Keratinocyte (primary cell): ENCODE measurements at regions not wholly inside any gene's neighbourhood (a gene's known extent, or its start where the extent isn't known, plus 50 kb on each side); places are given as distances from the start of the nearest gene placed in this dataset.

Source experiments
- DNase-seq: peaks from one replicate; pipeline ENCODE4 v3.0.0-alpha.2; 2011; ENCODE audit warnings: low read depth, missing footprints, low spot score
- FAIRE-seq: peaks from 2 replicates; lab custom pipeline; 2011; peaks lifted over from hg19 to GRCh38; lab: Jason Lieb, UNC
- H2AFZ ChIP-seq: 2 replicates; pipeline ENCODE4 v1.6.0; 2012; ENCODE audit warnings: low read length, control low read depth, inconsistent platforms; ENCODE audit not compliant: control insufficient read depth
- H3K27ac ChIP-seq: 2 replicates; pipeline ENCODE4 v1.5.1; 2011; ENCODE audit warnings: low read length; ENCODE audit not compliant: control insufficient read depth, insufficient read depth
- H3K27me3 ChIP-seq: 3 replicates; pipeline ENCODE4 v1.6.0; 2011; ENCODE audit warnings: low read length; ENCODE audit not compliant: control insufficient read depth, insufficient read depth; ENCODE audit errors: extremely low read depth
- H3K36me3 ChIP-seq, 2 experiments: 2 replicates in 1 of 2; 3 replicates in 1 of 2; pipeline ENCODE4 v1.5.1; 2011; ENCODE audit warnings: low read length in 2 of 2, mild to moderate bottlenecking in 1 of 2; ENCODE audit not compliant: control insufficient read depth in 2 of 2, insufficient read depth in 2 of 2; ENCODE audit errors: extremely low read depth in 1 of 2
- H3K4me1 ChIP-seq: 3 replicates; pipeline ENCODE4 v1.5.1; 2011; ENCODE audit warnings: low read length; ENCODE audit not compliant: control insufficient read depth, insufficient read depth; ENCODE audit errors: extremely low read depth
- H3K4me2 ChIP-seq: 3 replicates; pipeline ENCODE4 v1.6.0; 2011; ENCODE audit warnings: low read depth, low read length; ENCODE audit not compliant: control insufficient read depth, insufficient read depth; ENCODE audit errors: extremely low read depth
- H3K4me3 ChIP-seq, 3 experiments: fragments of 200-600 bp in 1 of 3; sonication (generic) in 1 of 3; 2 replicates in 2 of 3; 3 replicates in 1 of 3; pipeline ENCODE4 v1.5.1; 2011 to 2016; ENCODE audit warnings: low read length in 3 of 3, mild to moderate bottlenecking in 3 of 3, control low read depth in 2 of 3, inconsistent platforms in 1 of 3, low read depth in 1 of 3, mixed read lengths in 1 of 3, mixed run types in 1 of 3, moderate library complexity in 1 of 3; ENCODE audit not compliant: control insufficient read depth in 2 of 3, insufficient read depth in 2 of 3; ENCODE audit errors: extremely low read depth in 1 of 3
- H3K79me2 ChIP-seq: 2 replicates; pipeline ENCODE4 v1.6.0; 2012; ENCODE audit warnings: low read length; ENCODE audit not compliant: control insufficient read depth, insufficient read depth
- H3K9ac ChIP-seq: 3 replicates; pipeline ENCODE4 v1.6.0; 2011; ENCODE audit warnings: low read length; ENCODE audit not compliant: control insufficient read depth, insufficient read depth; ENCODE audit errors: extremely low read depth
- H3K9me1 ChIP-seq: 3 replicates; pipeline ENCODE4 v1.6.0; 2011; ENCODE audit warnings: low read length; ENCODE audit not compliant: control insufficient read depth, insufficient read depth; ENCODE audit errors: extremely low read depth
- H3K9me3 ChIP-seq: 2 replicates; pipeline ENCODE4 v1.5.1; 2012; ENCODE audit warnings: low read depth, low read length; ENCODE audit not compliant: control insufficient read depth
- H4K20me1 ChIP-seq: 3 replicates; pipeline ENCODE4 v1.6.0; 2011; ENCODE audit warnings: low read length; ENCODE audit not compliant: control insufficient read depth, insufficient read depth; ENCODE audit errors: extremely low read depth
- EZH2 ChIP-seq: IDR thresholded peaks from one replicate; pipeline ENCODE4 v1.6.1; 2012; ENCODE audit warnings: inconsistent platforms, mild to moderate bottlenecking, low read length, moderate library complexity
- dilution Hi-C: fragments of 300-500 bp; cut with MboI; formaldehyde crosslinking; loops from one replicate; pipeline ENCODE4 v1.7.0; 2020; ENCODE audit warnings: low sequenced_read_pairs; ENCODE audit not compliant: extremely low pct_ligation_motif_present
- TF ChIP-seq, protein P1 (sequence below), 3 experiments: IDR thresholded peaks in 1 of 3; conservative IDR thresholded peaks in 1 of 3; optimal IDR thresholded peaks in 1 of 3; 2 replicates in 2 of 3; 3 replicates in 1 of 3; pipeline versions ENCODE3 to v1.5.1; 2011; ENCODE audit warnings: low read length in 3 of 3, mild to moderate bottlenecking in 3 of 3, moderate library complexity in 2 of 3, control low read depth in 1 of 3, inconsistent platforms in 1 of 3; ENCODE audit not compliant: insufficient read depth in 2 of 3; ENCODE audit errors: extremely low read depth in 1 of 3

DNA sequence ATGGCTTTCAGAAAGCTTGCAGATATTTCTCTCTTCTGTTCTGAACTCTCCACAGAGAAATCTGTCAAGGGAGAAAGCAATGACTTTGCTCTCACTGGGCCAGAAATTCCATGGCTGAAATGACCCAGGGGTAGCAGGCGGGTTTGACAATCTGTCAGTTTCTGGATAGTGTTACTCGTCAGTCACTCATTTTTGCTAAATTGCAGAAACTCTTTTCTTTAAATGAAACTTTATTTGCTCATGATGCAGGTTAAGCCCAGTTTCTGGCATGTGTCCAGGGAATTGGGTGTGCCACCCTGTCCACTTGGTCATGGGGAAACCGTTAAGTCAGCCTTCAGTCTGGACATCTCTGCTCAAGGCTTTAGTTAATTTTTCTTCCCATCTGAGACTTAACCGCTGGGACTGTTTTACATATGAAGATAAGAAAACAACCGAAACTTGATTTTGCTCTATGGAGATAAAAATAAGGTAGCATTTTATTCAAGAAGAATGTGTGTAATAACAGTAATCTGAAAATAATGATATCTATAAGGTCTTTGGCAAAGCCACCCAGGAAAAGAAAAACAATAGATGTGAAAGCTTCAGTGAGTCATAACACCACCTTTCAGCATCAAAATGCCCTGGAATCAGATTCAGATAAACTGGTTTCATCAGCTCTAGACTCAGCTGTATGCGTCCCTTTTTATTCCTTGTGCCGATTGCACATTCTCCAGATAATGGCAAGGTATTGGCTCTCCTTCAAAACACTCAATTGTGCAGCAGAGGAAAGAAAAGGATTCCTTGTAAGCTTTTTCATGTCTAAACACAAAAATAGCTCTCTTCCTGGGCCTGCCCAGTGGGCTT is 308.3 kb downstream of the ZSWIM6 start:
- TF ChIP-seq, protein P1, sequence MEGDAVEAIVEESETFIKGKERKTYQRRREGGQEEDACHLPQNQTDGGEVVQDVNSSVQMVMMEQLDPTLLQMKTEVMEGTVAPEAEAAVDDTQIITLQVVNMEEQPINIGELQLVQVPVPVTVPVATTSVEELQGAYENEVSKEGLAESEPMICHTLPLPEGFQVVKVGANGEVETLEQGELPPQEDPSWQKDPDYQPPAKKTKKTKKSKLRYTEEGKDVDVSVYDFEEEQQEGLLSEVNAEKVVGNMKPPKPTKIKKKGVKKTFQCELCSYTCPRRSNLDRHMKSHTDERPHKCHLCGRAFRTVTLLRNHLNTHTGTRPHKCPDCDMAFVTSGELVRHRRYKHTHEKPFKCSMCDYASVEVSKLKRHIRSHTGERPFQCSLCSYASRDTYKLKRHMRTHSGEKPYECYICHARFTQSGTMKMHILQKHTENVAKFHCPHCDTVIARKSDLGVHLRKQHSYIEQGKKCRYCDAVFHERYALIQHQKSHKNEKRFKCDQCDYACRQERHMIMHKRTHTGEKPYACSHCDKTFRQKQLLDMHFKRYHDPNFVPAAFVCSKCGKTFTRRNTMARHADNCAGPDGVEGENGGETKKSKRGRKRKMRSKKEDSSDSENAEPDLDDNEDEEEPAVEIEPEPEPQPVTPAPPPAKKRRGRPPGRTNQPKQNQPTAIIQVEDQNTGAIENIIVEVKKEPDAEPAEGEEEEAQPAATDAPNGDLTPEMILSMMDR (optimal IDR thresholded peaks at IDR 0.05 in 1 of 3, IDR thresholded peaks at IDR 0.05 in 1 of 3, conservative IDR thresholded peaks at IDR 0.05 in 1 of 3; ENCODE audit: extremely low read depth in 1 of 3, insufficient read depth in 2 of 3, low read length in 3 of 3) = no peak
- TF ChIP-seq EZH2 = no peak

GRCh38 chr5:61641748-61642565 is 309.9 kb downstream of the ZSWIM6 start:
- dilution Hi-C loops = no loop called here
- Histone ChIP-seq H3K9me1 (no peaks in the 10 kb centered on the region), H3K4me2 (no peak overlapping the region), H3K36me3 (no peaks in the 10 kb centered on the region), H3K9ac (no peak overlapping the region), H2AFZ (no peak overlapping the region), H3K9me3 (no peaks in the 10 kb centered on the region), H3K27me3 (peaks cover 3% of the 10 kb centered on the region), H3K27ac (no peak overlapping the region), H3K4me1 (peaks cover 4% of the 10 kb centered on the region), H3K4me3 (no peak overlapping the region), H4K20me1 (no peaks in the 10 kb centered on the region), H3K79me2 (no peaks in the 10 kb centered on the region)
- no peak for FAIRE-seq
- no peak for DNase-seq
- TF ChIP-seq, protein P1 (optimal IDR thresholded peaks at IDR 0.05 in 1 of 3, IDR thresholded peaks at IDR 0.05 in 1 of 3, conservative IDR thresholded peaks at IDR 0.05 in 1 of 3; ENCODE audit: extremely low read depth in 1 of 3, insufficient read depth in 2 of 3, low read length in 3 of 3) = peak in 1 of 3 experiments; percentile 44
- TF ChIP-seq EZH2 = no peak

More for the DNA sequence above, 308.3 kb downstream of the ZSWIM6 start:
- dilution Hi-C loops = no loop called here
- no peak overlapping the region for H3K4me3 ChIP-seq
- H3K4me2 ChIP-seq = no peak overlapping the region
- peaks cover 3% of the 10 kb centered on the region for H3K27me3 ChIP-seq
- no peaks in the 10 kb centered on the region for H4K20me1 ChIP-seq
- H3K36me3 ChIP-seq = no peaks in the 10 kb centered on the region
- DNase-seq (no peak), FAIRE-seq (peak; percentile 59)
- no peaks in the 10 kb centered on the region for H3K9me3 ChIP-seq
- H3K4me1 ChIP-seq = peaks cover 4% of the 10 kb centered on the region
- H3K79me2 ChIP-seq = no peaks in the 10 kb centered on the region
- no peak overlapping the region for H3K27ac ChIP-seq
- no peaks in the 10 kb centered on the region for H3K9me1 ChIP-seq
- H2AFZ ChIP-seq = no peak overlapping the region
- H3K9ac ChIP-seq = no peak overlapping the region
